ENCODE measurements at regions not wholly inside any gene's neighbourhood (a gene's known extent, or its start where the extent isn't known, plus 50 kb on each side); places are given as distances from the start of the nearest gene placed in this dataset.
"Not testable (repeated sequence)": the region's sequence is repeated elsewhere in the genome, so short reads cannot be mapped to it uniquely, and the experiment has no call there.

DNA sequence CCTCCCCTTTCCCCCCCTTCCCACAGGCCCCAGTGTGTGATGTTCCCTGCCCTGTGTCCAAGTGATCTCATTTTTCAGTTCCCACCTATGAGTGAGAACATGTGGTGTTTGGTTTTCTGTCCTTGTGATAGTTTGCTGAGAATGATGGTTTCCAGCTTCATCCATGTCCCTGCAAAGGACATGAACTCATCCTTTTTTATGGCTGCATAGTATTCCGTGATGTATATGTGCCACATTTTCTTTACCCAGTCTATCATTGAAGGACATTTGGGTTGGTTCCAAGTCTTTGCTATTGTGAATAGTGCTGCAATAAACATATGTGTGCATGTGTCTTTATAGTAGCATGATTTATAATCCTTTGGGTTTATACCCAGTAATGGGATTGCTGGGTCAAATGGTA, 106.0 kb upstream of the CADM1 start:
- not testable (repeated sequence) for DNase-seq (ENCODE audit: extremely low read depth in 1 of 2, low read depth in 1 of 2)

DNA sequence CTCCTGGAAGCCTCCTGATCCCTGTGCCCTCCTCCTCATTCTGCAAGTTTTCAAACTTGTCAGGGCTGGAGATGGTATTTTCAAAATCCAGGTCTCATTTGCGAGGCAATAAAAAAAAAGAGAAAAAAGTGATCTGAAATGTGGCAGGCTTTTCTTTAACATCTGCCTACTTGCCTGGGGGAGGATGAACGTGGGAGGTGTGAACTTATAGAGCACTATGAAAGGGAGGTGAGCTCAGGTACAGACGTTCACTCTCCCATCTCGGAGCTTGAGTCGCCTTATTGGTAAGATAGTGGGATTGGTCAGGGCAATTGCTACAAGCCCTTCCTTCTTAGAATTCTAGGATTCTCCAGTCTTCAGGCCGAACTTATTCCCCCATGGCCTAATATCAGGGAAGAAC, 104.8 kb upstream of the CADM1 start:
- DNase-seq (ENCODE audit: extremely low read depth in 1 of 2, low read depth in 1 of 2): no peak

DNA sequence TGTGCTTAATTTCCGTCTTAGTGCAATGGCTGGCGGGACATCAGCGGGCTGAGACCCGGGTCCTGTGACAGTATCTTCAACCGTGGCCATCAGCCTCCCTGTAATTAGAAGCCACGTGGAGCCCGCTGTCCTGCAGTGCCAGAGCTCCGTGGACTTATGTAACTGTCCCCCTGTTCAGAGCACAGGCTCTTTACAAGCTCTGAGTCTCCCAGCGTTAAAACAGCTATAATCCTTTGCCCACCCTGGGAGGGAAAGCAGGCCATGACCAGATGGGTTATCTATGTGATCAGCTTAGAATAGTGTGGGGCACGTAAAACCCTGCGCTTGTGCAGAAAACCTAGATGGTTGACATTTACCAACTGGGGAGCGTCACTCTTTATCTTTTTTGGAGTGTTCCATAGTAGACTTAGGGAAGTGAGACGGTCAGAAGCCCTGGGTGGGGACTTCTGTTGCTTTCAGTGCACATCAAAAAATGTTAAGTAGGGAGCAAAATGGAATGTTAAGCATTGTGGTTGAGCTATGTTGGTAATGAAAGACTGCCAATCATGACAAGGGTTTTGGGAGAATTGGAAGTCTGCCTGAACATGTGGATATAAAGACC, 103.5 kb upstream of the CADM1 start:
- DNase-seq (ENCODE audit: extremely low read depth in 1 of 2, low read depth in 1 of 2): no peak

DNA sequence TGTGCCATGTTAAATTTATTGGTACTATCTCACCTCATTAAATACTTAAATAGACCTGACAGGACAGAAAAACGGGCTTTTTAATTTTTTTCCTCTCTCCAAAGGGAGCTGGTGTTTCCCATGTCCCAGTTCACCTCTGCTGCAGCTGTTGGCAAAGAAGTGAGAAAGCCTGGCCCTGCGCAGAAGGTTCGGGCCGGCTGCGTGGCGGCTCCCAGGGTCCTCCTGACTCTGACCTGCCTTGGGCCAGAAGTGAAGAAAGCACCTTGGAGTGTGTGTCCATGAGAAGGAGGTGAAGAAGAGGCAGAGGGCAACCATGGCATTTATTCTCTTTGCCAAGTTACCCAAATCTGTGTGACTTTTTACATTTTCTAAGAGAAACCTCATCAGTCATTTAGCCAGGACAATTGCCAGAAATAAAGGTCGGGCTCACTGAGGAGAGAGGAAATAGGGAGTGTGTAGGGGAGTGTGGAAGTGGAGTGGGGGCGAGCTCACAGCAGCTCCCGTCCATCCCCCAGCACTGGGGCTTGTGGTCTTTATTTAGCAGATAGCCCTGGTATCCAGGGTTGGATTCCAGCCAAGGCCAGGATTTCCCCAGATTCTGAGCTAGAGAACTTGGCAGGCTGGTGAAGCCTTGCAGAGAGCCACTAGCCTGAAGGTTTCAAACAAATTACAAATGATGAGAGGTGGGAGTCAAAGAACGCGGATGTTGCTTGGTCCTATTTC, 102.4 kb upstream of the CADM1 start:
- DNase-seq (ENCODE audit: extremely low read depth in 1 of 2, low read depth in 1 of 2): no peak

DNA sequence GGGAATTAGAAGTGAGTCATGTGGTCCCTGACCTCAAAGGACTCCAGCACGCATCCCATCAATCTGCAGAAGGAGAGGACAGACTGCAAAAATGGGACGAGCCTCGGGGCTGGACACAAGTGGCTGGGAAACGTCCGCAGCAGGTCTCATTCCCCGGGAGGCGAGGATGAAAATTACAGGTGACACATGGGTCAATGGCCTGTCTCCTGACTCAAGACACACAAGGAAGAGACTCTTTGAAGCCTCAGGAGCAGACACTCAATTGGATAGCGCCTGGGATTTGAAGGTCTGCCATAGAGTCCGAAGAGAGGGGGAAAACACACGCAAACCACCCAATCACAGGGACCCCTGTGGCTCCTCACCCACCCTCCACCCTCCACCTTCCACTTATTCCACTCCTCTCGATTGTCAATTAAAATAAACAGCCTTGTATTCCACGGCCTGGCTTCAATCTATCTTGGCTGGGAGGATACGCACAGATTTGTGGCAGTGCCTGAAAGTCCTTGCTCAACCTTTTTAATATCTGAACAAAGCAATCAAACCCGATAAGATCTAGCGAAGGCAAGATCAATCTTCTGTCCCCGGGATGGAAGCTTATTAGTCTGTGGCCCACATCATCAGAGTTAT, 101.8 kb upstream of the CADM1 start:
- no peak for DNase-seq (ENCODE audit: extremely low read depth in 1 of 2, low read depth in 1 of 2)

DNA sequence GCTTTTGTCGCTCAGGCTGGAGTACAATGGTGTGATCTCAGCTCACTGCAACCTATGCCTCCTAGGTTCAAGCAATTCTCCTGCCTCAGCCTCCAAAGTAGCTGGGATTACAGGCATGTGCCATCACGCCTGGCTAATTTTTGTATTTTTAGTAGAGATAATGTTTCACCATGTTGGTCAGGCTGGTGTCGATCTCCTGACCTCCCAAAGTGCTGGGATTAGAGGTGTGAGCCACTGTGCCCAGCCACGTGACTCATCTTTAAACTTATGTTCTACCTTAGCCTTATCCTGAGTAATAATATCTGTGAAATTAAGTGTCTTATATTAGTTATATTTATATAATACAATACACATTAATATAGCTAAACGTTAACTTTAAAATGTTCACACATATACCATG, 101.2 kb upstream of the CADM1 start:
- DNase-seq (ENCODE audit: extremely low read depth in 1 of 2, low read depth in 1 of 2): not testable (repeated sequence)

DNA sequence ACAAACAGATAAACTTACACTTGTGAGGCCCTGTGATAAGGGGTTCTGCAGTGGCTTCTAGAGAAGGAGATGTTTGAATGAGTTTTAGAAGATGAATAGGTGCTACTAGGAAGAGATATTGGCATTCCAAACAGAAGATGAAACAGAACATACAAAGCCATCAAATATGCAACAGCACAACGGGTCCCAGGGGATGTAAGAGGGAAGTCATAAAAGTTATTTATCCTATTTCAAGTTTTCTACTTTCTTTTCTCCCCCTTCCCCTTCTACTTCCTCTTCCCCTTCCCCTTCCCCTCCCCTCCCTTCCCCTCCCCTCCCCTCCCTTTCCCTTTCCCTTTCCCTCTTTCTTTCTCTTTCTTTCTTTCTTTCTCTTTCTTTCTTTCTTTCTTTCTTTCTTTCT, 94.9 kb upstream of the CADM1 start:
- DNase-seq (ENCODE audit: extremely low read depth in 1 of 2, low read depth in 1 of 2): no peak

DNA sequence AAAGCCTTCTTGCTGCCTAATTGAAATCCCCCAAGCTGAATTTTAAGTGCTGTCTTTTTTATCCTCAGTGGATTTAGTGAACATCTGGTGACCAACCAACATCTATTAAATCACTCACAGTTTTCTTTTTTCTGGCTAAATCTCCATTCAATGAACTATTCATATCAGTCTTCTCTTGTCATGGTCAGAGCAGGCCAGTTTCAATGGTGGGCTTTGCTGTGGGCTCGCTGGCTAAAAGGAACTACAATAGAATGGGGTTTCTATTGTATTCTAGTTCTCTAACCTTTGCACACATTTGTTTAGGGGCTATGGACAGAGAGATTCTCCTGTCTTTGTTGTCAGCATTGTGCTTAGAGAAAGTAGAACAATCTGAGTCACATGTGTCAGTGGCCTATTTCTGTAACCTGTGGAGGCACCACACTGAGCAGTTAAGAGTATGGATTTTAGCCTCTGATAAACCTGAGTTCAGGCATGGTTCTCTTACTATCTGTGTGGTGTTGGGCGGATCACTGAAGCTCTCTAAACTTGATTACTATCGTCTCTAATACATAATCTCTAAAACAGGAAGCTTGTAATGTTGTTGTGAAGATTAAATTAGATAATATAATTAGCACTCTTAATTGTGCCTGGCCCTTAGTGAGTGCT, 94.2 kb upstream of the CADM1 start:
- no peak for DNase-seq (ENCODE audit: extremely low read depth in 1 of 2, low read depth in 1 of 2)

DNA sequence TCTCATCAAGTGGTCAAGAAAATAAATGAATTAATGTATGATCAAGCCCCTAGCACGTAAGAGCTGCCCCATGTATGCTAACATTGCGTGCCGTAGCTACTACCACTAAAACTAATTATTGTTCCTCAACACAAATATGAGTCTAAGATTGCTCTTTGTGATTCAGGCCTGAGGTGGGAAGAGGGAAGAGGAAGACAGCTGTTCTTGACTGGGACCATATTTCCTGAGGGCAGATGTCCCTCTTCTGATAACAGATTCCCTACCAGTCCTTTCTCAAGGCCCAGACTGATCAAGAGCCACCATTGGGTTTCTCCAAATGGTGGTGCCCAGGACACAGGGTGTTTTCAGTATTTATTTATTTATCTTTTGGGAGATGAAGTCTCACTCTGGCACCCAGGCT, 87.2 kb upstream of the CADM1 start:
- no peak for DNase-seq (ENCODE audit: extremely low read depth in 1 of 2, low read depth in 1 of 2)

DNA sequence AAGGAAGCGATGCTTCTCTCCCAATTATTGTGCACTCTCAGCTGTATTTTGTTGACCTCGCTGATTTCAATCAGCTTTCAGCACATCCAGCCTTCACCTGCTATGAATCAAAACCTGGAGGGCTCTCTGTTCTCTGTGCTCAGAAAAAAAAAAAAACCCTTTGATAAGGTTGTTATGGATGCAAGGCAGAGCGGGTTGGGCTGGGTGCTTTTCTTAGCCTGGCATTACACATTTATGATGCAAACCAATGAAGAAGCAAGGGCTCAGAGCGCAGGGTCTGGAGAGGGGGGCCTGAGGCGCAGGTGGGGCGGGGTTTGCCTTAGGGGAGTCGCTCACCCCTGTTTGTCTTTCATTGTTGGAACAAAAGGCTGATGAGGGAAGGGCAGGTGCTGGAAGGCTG, 86.0 kb upstream of the CADM1 start:
- DNase-seq (ENCODE audit: extremely low read depth in 1 of 2, low read depth in 1 of 2): no peak

DNA sequence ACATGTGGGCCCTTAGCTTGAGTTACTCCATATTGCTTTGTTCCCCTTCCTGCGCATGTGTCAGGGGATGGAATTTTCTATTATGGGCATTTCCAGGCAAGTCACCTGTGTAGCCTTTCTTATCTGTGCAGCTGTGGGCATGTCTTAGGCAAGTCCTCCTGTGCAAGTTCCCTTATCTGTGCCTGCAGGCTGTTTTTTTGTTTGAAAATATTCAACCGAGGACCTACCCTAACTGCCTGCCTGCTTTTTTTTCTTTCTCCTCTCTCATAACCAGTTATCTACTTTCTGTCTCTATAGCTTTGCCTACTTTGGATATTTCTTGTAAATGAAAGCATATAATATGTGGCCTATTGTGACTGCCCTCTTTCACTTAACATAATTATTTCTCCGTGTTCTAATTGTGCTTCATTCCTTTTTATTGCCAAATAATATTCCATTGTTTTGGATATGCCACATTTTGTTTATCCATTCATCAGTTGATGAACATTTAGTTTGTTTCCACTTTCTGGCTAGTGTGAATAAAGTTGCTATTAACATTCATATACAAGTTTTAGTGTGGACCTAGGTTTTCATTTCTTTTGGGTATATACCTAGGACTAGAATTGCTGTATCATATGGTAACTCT, 83.6 kb upstream of the CADM1 start:
- no peak for DNase-seq (ENCODE audit: extremely low read depth in 1 of 2, low read depth in 1 of 2)

DNA sequence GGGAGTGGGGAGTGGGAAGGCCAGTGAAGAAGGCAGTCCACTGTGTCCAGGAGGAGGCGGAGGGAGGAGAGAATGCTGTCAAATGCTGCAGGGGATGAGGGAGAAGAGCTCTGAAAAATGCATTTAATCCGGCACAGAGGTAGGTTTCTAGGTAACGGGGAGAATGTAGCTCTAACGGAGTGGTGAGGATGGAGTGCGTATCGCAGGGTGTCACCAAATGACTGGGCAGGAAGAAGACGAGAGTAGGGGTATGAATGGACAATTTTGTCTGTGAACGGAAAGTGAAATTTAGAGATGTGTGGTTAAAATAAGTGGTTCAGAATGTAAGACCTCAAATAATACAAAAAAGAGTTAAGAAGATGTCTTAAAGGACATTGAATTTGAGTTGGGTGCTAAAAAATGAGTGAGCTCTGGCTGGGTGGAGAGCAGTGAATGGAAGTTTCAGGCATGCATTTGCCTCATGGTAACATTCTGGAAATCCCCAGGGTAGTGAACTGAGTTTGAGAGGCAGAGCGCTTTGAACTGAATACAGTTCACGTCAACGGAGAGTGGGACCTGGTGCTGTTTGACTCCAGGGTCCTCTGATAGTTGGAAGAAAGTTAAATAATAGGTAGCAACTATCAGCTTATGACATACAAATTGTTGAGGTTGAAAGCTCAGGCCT, 81.3 kb upstream of the CADM1 start:
- DNase-seq (ENCODE audit: extremely low read depth in 1 of 2, low read depth in 1 of 2): no peak

DNA sequence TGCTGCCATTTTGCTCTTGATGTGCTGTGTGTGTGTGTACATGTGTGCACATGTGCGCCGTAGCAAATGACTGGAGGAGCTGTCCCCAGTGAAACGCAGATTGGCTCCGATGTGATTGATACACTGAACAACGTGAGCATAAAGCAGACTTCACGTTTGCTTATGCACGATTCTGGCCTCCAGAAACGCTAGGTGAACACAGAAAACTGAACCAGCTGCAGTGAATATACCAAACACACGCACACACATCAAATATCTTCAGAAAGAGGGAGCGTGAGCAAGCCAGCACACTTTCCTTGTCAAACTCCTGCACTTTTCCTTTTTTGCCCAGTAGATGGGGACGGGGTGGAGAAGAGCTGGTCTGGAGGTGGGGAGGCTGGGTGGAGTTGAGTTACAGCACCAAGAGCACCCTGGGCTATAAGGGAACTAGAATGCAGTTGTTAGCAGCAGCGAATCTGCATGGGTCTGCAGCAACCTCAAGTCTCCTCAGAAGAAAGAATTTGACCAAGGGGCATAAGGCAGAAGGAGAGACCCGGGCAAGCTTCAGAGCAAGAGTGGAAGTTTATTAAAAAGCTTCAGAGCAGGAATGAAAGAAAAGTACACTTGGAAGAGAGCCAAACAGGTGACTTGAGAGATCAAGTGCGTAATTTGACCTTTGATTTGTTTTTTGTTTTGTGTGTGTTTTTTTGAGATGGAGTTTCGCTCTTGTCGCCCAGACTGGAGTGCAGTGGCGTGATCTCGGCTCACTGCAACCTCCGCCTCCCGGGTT, 77.8 kb upstream of the CADM1 start:
- DNase-seq (ENCODE audit: extremely low read depth in 1 of 2, low read depth in 1 of 2): no peak

DNA sequence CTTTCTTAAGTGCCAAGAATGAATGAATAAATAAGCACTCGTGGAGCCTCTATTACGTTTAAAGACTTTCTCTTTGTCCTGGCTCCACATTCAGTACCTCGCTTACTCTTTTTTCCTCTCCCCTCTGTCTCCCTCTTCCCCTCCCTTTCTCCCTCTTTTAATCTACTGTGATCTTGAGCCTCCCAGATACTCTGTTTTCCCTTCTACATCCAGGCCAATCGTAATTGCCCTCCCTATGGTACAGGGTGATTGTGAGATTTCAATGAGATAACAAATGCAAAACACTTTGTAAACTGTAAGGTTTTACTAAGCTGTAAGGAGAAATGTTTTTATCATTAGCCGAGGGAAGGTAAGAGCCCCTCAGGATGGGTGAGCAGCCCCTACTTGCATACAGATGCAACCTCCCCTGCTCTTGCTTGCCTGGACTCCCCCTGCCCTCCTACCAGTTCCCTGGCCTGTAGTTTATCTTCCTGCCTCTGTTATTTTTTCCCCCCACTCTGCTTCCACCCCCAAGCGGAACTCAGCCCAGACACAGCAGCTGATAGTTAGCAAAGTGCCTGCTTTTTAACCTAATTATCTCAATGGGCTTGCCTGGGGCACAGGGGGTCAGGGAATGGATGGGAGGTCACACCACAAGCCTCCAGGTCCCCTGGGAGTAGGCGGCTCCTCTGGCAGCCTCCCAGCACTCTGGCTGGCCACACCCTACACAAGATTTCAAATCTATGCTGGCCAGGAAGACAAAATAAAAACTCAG, 76.9 kb upstream of the CADM1 start:
- no peak for DNase-seq (ENCODE audit: extremely low read depth in 1 of 2, low read depth in 1 of 2)

DNA sequence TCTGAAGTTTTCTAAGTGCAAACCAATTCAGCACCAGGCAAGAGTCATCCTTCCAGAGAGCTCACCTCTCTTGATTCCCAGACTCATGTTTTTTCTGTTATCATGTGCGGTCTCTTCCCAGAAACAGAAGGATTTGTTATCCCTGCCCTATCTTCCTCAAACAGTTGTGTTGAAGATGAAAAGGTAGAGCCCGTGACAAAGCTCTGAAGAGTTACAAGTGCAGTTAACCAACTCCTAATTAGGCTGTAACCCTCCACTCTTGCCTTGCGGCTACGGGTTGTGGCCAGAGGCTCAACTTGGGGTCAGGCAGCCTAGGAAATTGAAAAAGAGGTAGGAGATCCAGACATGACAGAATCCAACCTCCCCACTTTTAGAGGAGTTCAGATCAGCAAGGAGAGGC, 76.2 kb upstream of the CADM1 start:
- no peak for DNase-seq (ENCODE audit: extremely low read depth in 1 of 2, low read depth in 1 of 2)

DNA sequence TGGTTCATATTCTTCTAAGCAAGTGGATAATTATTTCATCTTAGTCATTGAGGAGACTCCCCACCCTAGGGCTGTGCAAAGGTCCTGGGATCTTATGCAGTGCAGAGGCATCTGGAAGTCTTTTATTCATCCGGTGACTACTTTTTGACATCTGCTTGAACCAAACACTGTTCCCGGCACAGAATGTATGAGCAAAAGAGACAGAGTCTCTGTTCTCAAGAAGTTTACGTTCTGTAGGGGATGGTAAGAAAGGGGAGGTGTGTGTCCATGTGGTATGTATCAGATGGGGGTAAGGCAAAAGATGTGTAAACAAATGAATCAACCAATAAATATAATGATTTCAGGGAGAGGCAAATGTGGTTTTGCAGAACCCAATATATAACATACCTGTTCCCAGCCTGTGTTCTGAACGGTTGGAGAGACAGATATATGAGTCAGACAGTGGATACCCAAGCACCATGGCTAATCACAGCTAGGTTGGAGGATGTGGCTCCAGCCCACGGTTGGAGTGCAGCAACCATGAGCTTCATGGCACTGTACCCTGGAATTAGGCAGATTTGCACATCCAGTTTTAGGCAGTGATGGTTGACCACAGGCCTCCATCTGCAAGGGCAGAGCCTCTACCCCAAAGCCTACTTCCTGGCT, 75.1 kb upstream of the CADM1 start:
- DNase-seq (ENCODE audit: extremely low read depth in 1 of 2, low read depth in 1 of 2): no peak

DNA sequence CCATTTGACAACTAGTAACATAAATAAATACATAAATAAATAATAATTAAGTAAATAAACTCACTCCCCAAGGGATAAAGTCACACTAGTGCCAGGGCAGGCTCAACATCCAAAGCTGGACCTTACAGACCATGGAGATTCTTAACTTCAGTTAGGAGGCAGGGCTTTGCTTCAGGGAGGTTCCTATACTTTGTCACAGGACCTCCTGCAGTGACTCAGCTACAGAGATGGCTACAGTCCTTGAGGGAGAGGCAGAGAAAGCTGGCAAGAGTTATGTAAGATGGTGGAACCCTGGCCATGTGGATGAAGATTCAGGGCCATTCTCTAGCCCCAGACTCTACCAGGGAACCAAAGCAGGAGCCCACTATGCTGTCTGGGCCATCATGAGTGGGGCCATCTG, 74.1 kb upstream of the CADM1 start:
- DNase-seq (ENCODE audit: extremely low read depth in 1 of 2, low read depth in 1 of 2): no peak

DNA sequence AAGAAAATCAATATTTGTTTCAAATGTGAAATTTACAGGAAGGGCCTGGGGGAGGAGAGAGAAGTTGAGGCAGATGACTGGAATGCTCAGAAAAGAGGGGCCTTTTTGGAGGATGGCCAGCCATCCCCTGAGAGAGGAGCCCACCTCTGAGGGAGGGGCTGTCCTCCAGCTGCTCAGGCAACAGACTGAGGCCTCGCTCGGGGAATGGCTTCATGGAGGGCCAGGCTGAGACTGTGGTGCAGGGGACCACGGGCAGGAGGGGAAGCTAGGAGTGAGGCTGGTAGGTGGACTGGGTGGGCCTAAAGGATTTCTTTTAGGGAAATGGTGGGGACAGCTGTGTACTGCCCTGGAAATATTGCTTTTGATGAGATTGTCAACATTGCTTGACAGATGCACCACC, 73.5 kb upstream of the CADM1 start:
- no peak for DNase-seq (ENCODE audit: extremely low read depth in 1 of 2, low read depth in 1 of 2)

Data from activated CD8-positive, alpha-beta memory T cell treated with anti-CD3 and anti-CD28 coated beads for 1 hour (primary cell).